B cell (primary cell): ENCODE measurements at regions not wholly inside any gene's neighbourhood (a gene's known extent, or its start where the extent isn't known, plus 50 kb on each side); places are given as distances from the start of the nearest gene placed in this dataset.

Experiments
- ATAC-seq: fragments of 200-7000 bp; cut with Tn5 transposase; one replicate; pipeline ENCODE4 v1.10.0; 2021; ENCODE audit warnings: low read depth, mild to moderate bottlenecking, moderate number of reproducible peaks, moderate library complexity
- CTCF ChIA-PET: fragments of 350-600 bp; sonication (Branson Sonifier 250); formaldehyde crosslinking; loops from one replicate; lab custom pipeline; 2021; ENCODE audit warnings: antibody characterized with exemption, inconsistent platforms; lab: Charles Lee
- POLR2A ChIA-PET: fragments of 350-600 bp; sonication (Branson Sonifier 250); formaldehyde crosslinking; loops from one replicate; lab custom pipeline; 2021; ENCODE audit warnings: antibody characterized with exemption; lab: Charles Lee
- DNase-seq: peaks from one replicate; pipeline ENCODE4 v3.0.0; 2013
- H2AFZ ChIP-seq: 2 replicates; pipeline ENCODE4 v1.6.1; 2012; ENCODE audit warnings: mild to moderate bottlenecking, low read depth, low read length; ENCODE audit not compliant: insufficient read depth, poor library complexity, severe bottlenecking
- H3K27ac ChIP-seq, 2 donors: 1 replicate in 1 of 2; 2 replicates in 1 of 2; pipeline ENCODE4 v1.5.1; 2012 to 2013; ENCODE audit warnings: low read length in 2 of 2, mild to moderate bottlenecking in 2 of 2, moderate library complexity in 1 of 2
- H3K27me3 ChIP-seq, 4 experiments: fragments of 200-600 bp in 1 of 4; sonication (generic) in 1 of 4; replicated peaks in 1 of 4; 1 replicate in 2 of 4; 2 replicates in 2 of 4; pipeline versions ENCODE4 v1.6.1 to v1.7.0; 2013 to 2016; ENCODE audit warnings: low read length in 3 of 4, mild to moderate bottlenecking in 2 of 4, mixed read lengths in 1 of 4, moderate library complexity in 1 of 4; ENCODE audit not compliant: insufficient read depth in 4 of 4, control insufficient read depth in 3 of 4; ENCODE audit errors: control extremely low read depth in 1 of 4
- H3K36me3 ChIP-seq, 2 experiments: replicated peaks in 1 of 2; 1 replicate in 1 of 2; 2 replicates in 1 of 2; pipeline versions ENCODE4 v1.6.1 to v1.7.1; 2013; ENCODE audit warnings: low read length in 1 of 2; ENCODE audit not compliant: insufficient read depth in 2 of 2, control insufficient read depth in 1 of 2; ENCODE audit errors: control extremely low read depth in 1 of 2, extremely low read depth in 1 of 2
- H3K4me1 ChIP-seq, 2 donors: fragments of 200-600 bp in 1 of 2; sonication (generic) in 1 of 2; 1 replicate in 1 of 2; 2 replicates in 1 of 2; pipeline versions ENCODE4 v1.5.1 to v1.6.1; 2013 to 2017; ENCODE audit warnings: low read length in 2 of 2; ENCODE audit not compliant: control insufficient read depth in 2 of 2, insufficient read depth in 2 of 2
- H3K4me2 ChIP-seq: replicated peaks from 2 replicates; pipeline ENCODE3; 2012; ENCODE audit warnings: mild to moderate bottlenecking, low read depth, low read length; ENCODE audit not compliant: poor library complexity, severe bottlenecking
- H3K4me3 ChIP-seq, 5 experiments: fragments of 200-600 bp in 1 of 5; sonication (generic) in 1 of 5; 1 replicate in 3 of 5; 2 replicates in 2 of 5; pipeline versions ENCODE4 v1.5.1 to v1.7.0; 2011 to 2016; ENCODE audit warnings: low read length in 4 of 5, mild to moderate bottlenecking in 4 of 5, low read depth in 2 of 5, control low read depth in 1 of 5, moderate library complexity in 1 of 5; ENCODE audit not compliant: insufficient read depth in 1 of 5; ENCODE audit errors: control extremely low read depth in 1 of 5, extremely low read depth in 1 of 5
- H3K79me2 ChIP-seq: fragments of 200-600 bp; sonication (generic); one replicate; pipeline ENCODE4 v1.6.0; 2016; ENCODE audit warnings: low read length; ENCODE audit not compliant: control insufficient read depth, insufficient read depth
- H3K9ac ChIP-seq: fragments of 200-600 bp; sonication (generic); 2 replicates; pipeline ENCODE4 v1.6.1; 2017; ENCODE audit warnings: mild to moderate bottlenecking, low read length, moderate library complexity
- H3K9me3 ChIP-seq, 3 donors: one replicate each; pipeline versions ENCODE4 v1.6.1 to v1.7.1; 2013; ENCODE audit warnings: low read length in 2 of 3; ENCODE audit not compliant: control insufficient read depth in 2 of 3, insufficient read depth in 1 of 3; ENCODE audit errors: control extremely low read depth in 1 of 3
- H4K20me1 ChIP-seq: 2 replicates; pipeline ENCODE4 v1.6.0; 2012; ENCODE audit warnings: mild to moderate bottlenecking, low read length; ENCODE audit not compliant: insufficient read depth, control insufficient read depth, poor library complexity, severe bottlenecking
- H3K27ac Mint-ChIP-seq: one replicate; pipeline ENCODE4 v1.8.0; 2021; ENCODE audit warnings: mixed read lengths
- H3K27me3 Mint-ChIP-seq: one replicate; pipeline ENCODE4 v1.8.0; 2021; ENCODE audit warnings: mixed read lengths
- H3K4me1 Mint-ChIP-seq: one replicate; pipeline ENCODE4 v1.8.0; 2021; ENCODE audit warnings: mixed read lengths
- H3K4me3 Mint-ChIP-seq: one replicate; pipeline ENCODE4 v1.8.0; 2021; ENCODE audit warnings: mixed read lengths
- H3K9me3 Mint-ChIP-seq: one replicate; pipeline ENCODE4 v1.8.0; 2022; ENCODE audit warnings: mixed read lengths; ENCODE audit not compliant: insufficient read depth
- CTCF ChIP-seq: fragments of 200-600 bp; IDR thresholded peaks from one replicate; pipeline ENCODE4 v1.8.0; 2022; ENCODE audit warnings: antibody characterized with exemption, mild to moderate bottlenecking
- EZH2 ChIP-seq: IDR thresholded peaks from 2 replicates; pipeline ENCODE4 v1.6.1; 2012; ENCODE audit warnings: borderline replicate concordance, low read depth, mild to moderate bottlenecking, moderate library complexity, low read length; ENCODE audit not compliant: insufficient read depth, poor library complexity, severe bottlenecking
- WGBS: methylation state at CpG from one replicate; pipeline ENCODE4 v1.1.5; 2013; ENCODE audit warnings: missing lambda C conversion rate; ENCODE audit not compliant: insufficient coverage; 5-methylcytosine and 5-hydroxymethylcytosine counted together
- intact Hi-C: fragments of 100-400 bp; cut with micrococcal nuclease; formaldehyde crosslinking; loops from one replicate; pipeline ENCODE4 v1.10.0; 2022

- Histone ChIP-seq H3K79me2 (no peaks in the 10 kb centered on the region), H3K9ac (no peak overlapping the region), H3K27ac (no peak overlapping the region), H3K4me3 (no peak overlapping the region), H3K27me3 (no peaks in the 10 kb centered on the region), H2AFZ (no peak overlapping the region), H3K4me2 (no peak overlapping the region), H3K36me3 (no peaks in the 10 kb centered on the region), H4K20me1 (no peaks in the 10 kb centered on the region), H3K9me3 (no peaks in the 10 kb centered on the region), H3K4me1 (peaks cover 0 to 7% of the 10 kb centered on the region in 2 donors)
- no peak for TF ChIP-seq CTCF
- no peak for TF ChIP-seq EZH2
- no peak for DNase-seq
- H3K4me3 Mint-ChIP-seq: no peak overlapping the region
- H3K4me1 Mint-ChIP-seq: peaks cover 5% of the 10 kb centered on the region
- ChIA-PET CTCF (no interaction called here), POLR2A (no interaction called here)
- intact Hi-C loops: no loop called here
- no peak for ATAC-seq
- H3K27ac Mint-ChIP-seq: no peak overlapping the region
- WGBS: 95% methylated on average over 4 of the region's 7 CpGs
- H3K9me3 Mint-ChIP-seq: no peaks in the 10 kb centered on the region
- peaks cover 7% of the 10 kb centered on the region for H3K27me3 Mint-ChIP-seq
Observed at GRCh38 chr5:74259572-74259971, 381.0 kb downstream of the ENC1 start.

GRCh38 chr5:74258314-74258665, 382.2 kb downstream of the ENC1 start:
- no peaks in the 10 kb centered on the region for H3K79me2 ChIP-seq
- intact Hi-C loops: no loop called here
- TF ChIP-seq EZH2 (no peak), CTCF (no peak)
- no peak overlapping the region for H3K4me3 Mint-ChIP-seq
- no peaks in the 10 kb centered on the region for H3K9me3 ChIP-seq
- no peak overlapping the region for H3K27ac ChIP-seq
- H3K36me3 ChIP-seq: no peaks in the 10 kb centered on the region
- CTCF ChIA-PET: no interaction called here
- no peak overlapping the region for H3K4me2 ChIP-seq
- peaks cover 0 to 7% of the 10 kb centered on the region in 2 donors for H3K4me1 ChIP-seq
- H4K20me1 ChIP-seq: no peaks in the 10 kb centered on the region
- no peak overlapping the region for H3K9ac ChIP-seq
- no peak for ATAC-seq
- no peak overlapping the region for H2AFZ ChIP-seq
- H3K9me3 Mint-ChIP-seq: no peaks in the 10 kb centered on the region
- H3K4me1 Mint-ChIP-seq: peaks cover 5% of the 10 kb centered on the region
- no peak overlapping the region for H3K4me3 ChIP-seq
- POLR2A ChIA-PET: no interaction called here
- no peak overlapping the region for H3K27ac Mint-ChIP-seq
- DNase-seq: no peak
- no peaks in the 10 kb centered on the region for H3K27me3 ChIP-seq
- peaks cover 7% of the 10 kb centered on the region for H3K27me3 Mint-ChIP-seq
